Superior temporal gyrus (tissue), 1 donor: ENCODE measurements at regions not wholly inside any gene's neighbourhood (a gene's known extent, or its start where the extent isn't known, plus 50 kb on each side); places are given as distances from the start of the nearest gene placed in this dataset.

Experiments
- DNase-seq: peaks from one replicate; pipeline ENCODE4 v3.0.0-alpha.2; 2016; ENCODE audit errors: extremely low spot score

GRCh38 chr10:31081937-31082840 is 50.5 kb upstream of the ZNF438 start:
- DNase-seq = no peak

GRCh38 chr10:31083765-31084184 is 52.1 kb upstream of the ZNF438 start:
- DNase-seq = peak; percentile 28

GRCh38 chr10:31087011-31087410 is 55.3 kb upstream of the ZNF438 start:
- no peak for DNase-seq

- no peak for DNase-seq
Measured at GRCh38 chr10:31087851-31088250, 56.2 kb upstream of the ZNF438 start.

- DNase-seq = no peak
Measured at GRCh38 chr10:31090894-31091607, 59.4 kb upstream of the ZNF438 start.

- no peak for DNase-seq
Measured at GRCh38 chr10:31095677-31096560, 64.3 kb upstream of the ZNF438 start.

GRCh38 chr10:31098046-31098445 is 66.4 kb upstream of the ZNF438 start:
- DNase-seq = no peak

GRCh38 chr10:31099094-31099493 is 67.4 kb upstream of the ZNF438 start:
- DNase-seq = no peak

- DNase-seq = no peak
Measured at GRCh38 chr10:31099664-31100063, 68.0 kb upstream of the ZNF438 start.

GRCh38 chr10:31100115-31100601 is 68.5 kb upstream of the ZNF438 start:
- no peak for DNase-seq

GRCh38 chr10:31100662-31101061 is 69.0 kb upstream of the ZNF438 start:
- no peak for DNase-seq

- no peak for DNase-seq
Measured at GRCh38 chr10:31101123-31101522, 69.5 kb upstream of the ZNF438 start.

- no peak for DNase-seq
Measured at GRCh38 chr10:31102421-31102820, 70.8 kb upstream of the ZNF438 start.

GRCh38 chr10:31103112-31103511 is 71.4 kb upstream of the ZNF438 start:
- DNase-seq = no peak

GRCh38 chr10:31112961-31113360 is 81.3 kb upstream of the ZNF438 start:
- no peak for DNase-seq

- DNase-seq = no peak
Measured at GRCh38 chr10:31116226-31116625, 84.6 kb upstream of the ZNF438 start.

GRCh38 chr10:31118556-31118955 is 86.9 kb upstream of the ZNF438 start:
- DNase-seq = no peak

GRCh38 chr10:31120392-31120791 is 88.7 kb upstream of the ZNF438 start:
- DNase-seq = no peak

GRCh38 chr10:31120961-31121685 is 89.5 kb upstream of the ZNF438 start:
- no peak for DNase-seq

- no peak for DNase-seq
Measured at GRCh38 chr10:31121757-31122577, 90.3 kb upstream of the ZNF438 start.
